WTC11 (cell line): ENCODE measurements at regions not wholly inside any gene's neighbourhood (a gene's known extent, or its start where the extent isn't known, plus 50 kb on each side); places are given as distances from the start of the nearest gene placed in this dataset.

Experiments used
- ATAC-seq: fragments of 200-7000 bp; cut with Tn5 transposase; 2 replicates; pipeline ENCODE4 v1.10.0; 2021; ENCODE audit warnings: mild to moderate bottlenecking, moderate library complexity
- CTCF ChIA-PET: fragments of 300-600 bp; sonication (Branson Sonifier 250); formaldehyde crosslinking; loops from one replicate; lab custom pipeline; 2021; ENCODE audit warnings: antibody characterized with exemption; lab: Charles Lee
- POLR2A ChIA-PET: fragments of 350-600 bp; sonication (Branson Sonifier 250); formaldehyde crosslinking; loops from one replicate; lab custom pipeline; 2021; ENCODE audit warnings: antibody characterized with exemption; lab: Charles Lee
- DNase-seq: peaks from one replicate; pipeline ENCODE4 v3.0.0; 2021; ENCODE audit warnings: low spot score
- H3K27ac Mint-ChIP-seq: 2 replicates; pipeline ENCODE4 v1.8.0; 2021; ENCODE audit warnings: mixed read lengths
- H3K27me3 Mint-ChIP-seq: 2 replicates; pipeline ENCODE4 v1.8.0; 2021; ENCODE audit warnings: low read depth, mild to moderate bottlenecking, moderate library complexity, mixed read lengths
- H3K36me3 Mint-ChIP-seq: 2 replicates; pipeline ENCODE4 v1.8.0; 2021; ENCODE audit warnings: mixed read lengths
- H3K4me1 Mint-ChIP-seq: 2 replicates; pipeline ENCODE4 v1.8.0; 2022; ENCODE audit warnings: mixed read lengths
- H3K4me3 Mint-ChIP-seq: 2 replicates; pipeline ENCODE4 v1.8.0; 2021; ENCODE audit warnings: mild to moderate bottlenecking, moderate library complexity, mixed read lengths
- H3K9me3 Mint-ChIP-seq: 2 replicates; pipeline ENCODE4 v1.8.0; 2021; ENCODE audit warnings: mixed read lengths
- CBFB ChIP-seq: sonication (generic); formaldehyde crosslinking; IDR thresholded peaks from 2 replicates; pipeline ENCODE4 v1.8.1; 2022; ENCODE audit warnings: mild to moderate bottlenecking, low read depth, missing genetic modification reagents
- ESRRA ChIP-seq: sonication (generic); formaldehyde crosslinking; IDR thresholded peaks from 2 replicates; pipeline ENCODE4 v1.8.1; 2022; ENCODE audit warnings: mild to moderate bottlenecking, missing genetic modification reagents, borderline replicate concordance
- ETV6 ChIP-seq: sonication (generic); formaldehyde crosslinking; IDR thresholded peaks from 2 replicates; pipeline ENCODE4 v1.8.1; 2022; ENCODE audit warnings: mild to moderate bottlenecking, missing genetic modification reagents
- FOXJ3 ChIP-seq: sonication (generic); formaldehyde crosslinking; IDR thresholded peaks from 2 replicates; pipeline ENCODE4 v1.9.0; 2021; ENCODE audit warnings: missing genetic modification reagents, mild to moderate bottlenecking, borderline replicate concordance
- FOXK1 ChIP-seq: sonication (generic); formaldehyde crosslinking; IDR thresholded peaks from 2 replicates; pipeline ENCODE4 v1.8.0; 2022; ENCODE audit warnings: mild to moderate bottlenecking, moderate library complexity, missing genetic modification reagents
- GRHL2 ChIP-seq: fragments of 250-450 bp; sonication (Bioruptor Pico); IDR thresholded peaks from 2 replicates; pipeline ENCODE4 v1.8.0; 2022; ENCODE audit warnings: mild to moderate bottlenecking, moderate library complexity; ENCODE audit not compliant: insufficient replicate concordance, severe bottlenecking
- HMGA2 ChIP-seq: fragments of 250-450 bp; sonication (Bioruptor Pico); IDR thresholded peaks from 2 replicates; pipeline ENCODE4 v1.4.0; 2021; ENCODE audit warnings: mild to moderate bottlenecking, moderate library complexity
- IRF2 ChIP-seq: sonication (generic); formaldehyde crosslinking; IDR thresholded peaks from 2 replicates; pipeline ENCODE4 v1.8.0; 2022; ENCODE audit warnings: low read depth, missing genetic modification reagents, borderline replicate concordance
- NR3C1 ChIP-seq: sonication (generic); formaldehyde crosslinking; conservative IDR thresholded peaks from 2 replicates; pipeline ENCODE4 v1.8.1; 2023; ENCODE audit warnings: low read depth, mild to moderate bottlenecking, missing genetic modification reagents
- RELA ChIP-seq: sonication (generic); formaldehyde crosslinking; IDR thresholded peaks from 2 replicates; pipeline ENCODE4 v1.8.1; 2022; ENCODE audit warnings: missing genetic modification reagents, mild to moderate bottlenecking, borderline replicate concordance
- SOX15 ChIP-seq: fragments of 250-450 bp; sonication (Bioruptor Pico); IDR thresholded peaks from 2 replicates; pipeline ENCODE4 v1.9.0; 2021; ENCODE audit warnings: mild to moderate bottlenecking
- TEAD1 ChIP-seq: sonication (generic); formaldehyde crosslinking; IDR thresholded peaks from 2 replicates; pipeline ENCODE4 v1.8.0; 2022; ENCODE audit warnings: mild to moderate bottlenecking, missing genetic modification reagents
- ZNF423 ChIP-seq: fragments of 250-450 bp; sonication (Bioruptor Pico); IDR thresholded peaks from 2 replicates; pipeline ENCODE4 v2.1.2; 2022; ENCODE audit warnings: mild to moderate bottlenecking, moderate library complexity
- TF ChIP-seq, protein P1 (sequence below): fragments of 250-450 bp; sonication (Bioruptor Pico); IDR thresholded peaks from 2 replicates; pipeline ENCODE4 v1.8.0; 2021; ENCODE audit warnings: mild to moderate bottlenecking
- TF ChIP-seq, protein P2 (sequence below): sonication (generic); formaldehyde crosslinking; IDR thresholded peaks from 2 replicates; pipeline ENCODE4 v1.8.1; 2022; ENCODE audit warnings: mild to moderate bottlenecking, missing genetic modification reagents, moderate library complexity, borderline replicate concordance
- TF ChIP-seq, protein P3 (sequence below): sonication (generic); formaldehyde crosslinking; IDR thresholded peaks from 2 replicates; pipeline ENCODE4 v1.8.1; 2023; ENCODE audit warnings: mild to moderate bottlenecking, missing genetic modification reagents
- TF ChIP-seq, protein P4 (sequence below): fragments of 250-450 bp; sonication (Bioruptor Pico); IDR thresholded peaks from 2 replicates; pipeline ENCODE4 v1.9.0; 2021; ENCODE audit warnings: mild to moderate bottlenecking, borderline replicate concordance

DNA sequence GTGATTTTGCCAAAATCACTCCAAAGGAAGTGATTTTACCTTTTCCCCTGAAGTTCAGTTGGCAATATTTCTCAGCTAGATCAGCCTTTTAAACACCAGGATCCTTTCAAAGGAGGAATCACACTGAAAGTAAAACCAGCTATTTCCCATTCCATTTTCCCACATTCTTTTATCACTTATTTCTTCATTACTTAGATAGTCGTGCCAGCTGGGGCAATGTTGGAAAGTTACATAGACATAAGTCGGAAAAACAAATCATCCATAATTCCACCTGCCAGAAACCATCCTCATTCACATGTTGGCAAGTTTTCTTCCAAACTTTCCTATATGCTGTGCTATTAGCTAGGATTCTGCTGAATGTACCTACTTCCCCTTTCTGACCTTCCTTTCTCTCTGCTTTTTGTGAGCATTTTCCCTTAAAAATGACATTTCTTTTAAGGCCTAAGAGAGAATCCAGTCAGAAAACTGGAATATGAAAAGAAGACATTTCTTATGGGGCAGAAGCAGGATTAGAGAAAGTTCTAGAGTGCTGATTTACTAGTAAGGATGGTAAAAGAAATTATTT lies 170.0 kb upstream of the STK17B start:
- ChIA-PET POLR2A (no interaction called here), CTCF (interaction anchor here (1.1 kb wide), 1 partner anchor 264 kb away, joined by 4 read pairs; no protein-coding TSS in a partner anchor)
- ATAC-seq (no peak), DNase-seq (no peak)
- Mint-ChIP-seq H3K36me3 (no peaks in the 10 kb centered on the region), H3K27me3 (no peaks in the 10 kb centered on the region; the same call in 1 of the 2 replicates), H3K9me3 (no peaks in the 10 kb centered on the region), H3K27ac (no peak overlapping the region), H3K4me1 (no peaks in the 10 kb centered on the region), H3K4me3 (no peak overlapping the region)
- TF ChIP-seq RELA (CRISPR knock-in tag) (no peak), NR3C1 (CRISPR knock-in tag) (no peak), ETV6 (CRISPR knock-in tag) (no peak)
- TF ChIP-seq, protein P1, sequence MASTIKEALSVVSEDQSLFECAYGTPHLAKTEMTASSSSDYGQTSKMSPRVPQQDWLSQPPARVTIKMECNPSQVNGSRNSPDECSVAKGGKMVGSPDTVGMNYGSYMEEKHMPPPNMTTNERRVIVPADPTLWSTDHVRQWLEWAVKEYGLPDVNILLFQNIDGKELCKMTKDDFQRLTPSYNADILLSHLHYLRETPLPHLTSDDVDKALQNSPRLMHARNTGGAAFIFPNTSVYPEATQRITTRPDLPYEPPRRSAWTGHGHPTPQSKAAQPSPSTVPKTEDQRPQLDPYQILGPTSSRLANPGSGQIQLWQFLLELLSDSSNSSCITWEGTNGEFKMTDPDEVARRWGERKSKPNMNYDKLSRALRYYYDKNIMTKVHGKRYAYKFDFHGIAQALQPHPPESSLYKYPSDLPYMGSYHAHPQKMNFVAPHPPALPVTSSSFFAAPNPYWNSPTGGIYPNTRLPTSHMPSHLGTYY (CRISPR knock-in tag), result no peak

DNA sequence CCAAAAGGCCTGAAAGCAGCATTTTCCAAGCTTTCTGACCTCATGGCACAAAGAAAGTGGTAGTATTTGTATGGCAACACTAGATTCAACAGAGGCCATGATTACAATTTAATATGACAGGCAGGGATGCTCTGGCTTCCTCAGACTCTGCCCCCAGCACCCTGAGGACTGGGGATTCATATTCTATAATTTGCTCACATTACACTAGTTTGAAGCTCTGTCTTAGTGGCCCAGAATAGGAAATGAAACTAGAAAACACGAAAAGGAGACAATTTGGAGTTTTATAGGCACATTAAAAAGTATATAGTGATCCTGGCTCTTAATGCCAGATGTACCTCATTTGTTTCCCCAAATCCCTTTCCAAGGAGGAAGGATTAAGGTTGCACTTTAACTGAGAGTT lies 173.0 kb upstream of the STK17B start:
- Mint-ChIP-seq H3K36me3 (no peaks in the 10 kb centered on the region), H3K27me3 (no peaks in the 10 kb centered on the region; the same call in 1 of the 2 replicates), H3K4me1 (no peaks in the 10 kb centered on the region), H3K4me3 (no peak overlapping the region), H3K9me3 (no peaks in the 10 kb centered on the region)
- CTCF ChIA-PET, result no interaction called here
- ATAC-seq, result no peak
- no peak for DNase-seq
- POLR2A ChIA-PET, result interaction anchor here (0.6 kb wide), 1 partner anchor 133 kb away, joined by 12 read pairs; no protein-coding TSS in a partner anchor
- TF ChIP-seq IRF2 (CRISPR knock-in tag) (no peak), ZNF423 (CRISPR knock-in tag) (no peak), SOX15 (CRISPR knock-in tag) (no peak), RELA (CRISPR knock-in tag) (no peak), HMGA2 (CRISPR knock-in tag) (no peak), TEAD1 (no peak), ESRRA (CRISPR knock-in tag) (no peak), FOXJ3 (CRISPR knock-in tag) (no peak), FOXK1 (CRISPR knock-in tag) (no peak), CBFB (CRISPR knock-in tag) (no peak), GRHL2 (CRISPR knock-in tag) (no peak)
- TF ChIP-seq, protein P2, sequence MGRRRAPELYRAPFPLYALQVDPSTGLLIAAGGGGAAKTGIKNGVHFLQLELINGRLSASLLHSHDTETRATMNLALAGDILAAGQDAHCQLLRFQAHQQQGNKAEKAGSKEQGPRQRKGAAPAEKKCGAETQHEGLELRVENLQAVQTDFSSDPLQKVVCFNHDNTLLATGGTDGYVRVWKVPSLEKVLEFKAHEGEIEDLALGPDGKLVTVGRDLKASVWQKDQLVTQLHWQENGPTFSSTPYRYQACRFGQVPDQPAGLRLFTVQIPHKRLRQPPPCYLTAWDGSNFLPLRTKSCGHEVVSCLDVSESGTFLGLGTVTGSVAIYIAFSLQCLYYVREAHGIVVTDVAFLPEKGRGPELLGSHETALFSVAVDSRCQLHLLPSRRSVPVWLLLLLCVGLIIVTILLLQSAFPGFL (CRISPR knock-in tag), result no peak
- TF ChIP-seq, protein P3, sequence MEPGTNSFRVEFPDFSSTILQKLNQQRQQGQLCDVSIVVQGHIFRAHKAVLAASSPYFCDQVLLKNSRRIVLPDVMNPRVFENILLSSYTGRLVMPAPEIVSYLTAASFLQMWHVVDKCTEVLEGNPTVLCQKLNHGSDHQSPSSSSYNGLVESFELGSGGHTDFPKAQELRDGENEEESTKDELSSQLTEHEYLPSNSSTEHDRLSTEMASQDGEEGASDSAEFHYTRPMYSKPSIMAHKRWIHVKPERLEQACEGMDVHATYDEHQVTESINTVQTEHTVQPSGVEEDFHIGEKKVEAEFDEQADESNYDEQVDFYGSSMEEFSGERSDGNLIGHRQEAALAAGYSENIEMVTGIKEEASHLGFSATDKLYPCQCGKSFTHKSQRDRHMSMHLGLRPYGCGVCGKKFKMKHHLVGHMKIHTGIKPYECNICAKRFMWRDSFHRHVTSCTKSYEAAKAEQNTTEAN, result no peak
- TF ChIP-seq, protein P4, sequence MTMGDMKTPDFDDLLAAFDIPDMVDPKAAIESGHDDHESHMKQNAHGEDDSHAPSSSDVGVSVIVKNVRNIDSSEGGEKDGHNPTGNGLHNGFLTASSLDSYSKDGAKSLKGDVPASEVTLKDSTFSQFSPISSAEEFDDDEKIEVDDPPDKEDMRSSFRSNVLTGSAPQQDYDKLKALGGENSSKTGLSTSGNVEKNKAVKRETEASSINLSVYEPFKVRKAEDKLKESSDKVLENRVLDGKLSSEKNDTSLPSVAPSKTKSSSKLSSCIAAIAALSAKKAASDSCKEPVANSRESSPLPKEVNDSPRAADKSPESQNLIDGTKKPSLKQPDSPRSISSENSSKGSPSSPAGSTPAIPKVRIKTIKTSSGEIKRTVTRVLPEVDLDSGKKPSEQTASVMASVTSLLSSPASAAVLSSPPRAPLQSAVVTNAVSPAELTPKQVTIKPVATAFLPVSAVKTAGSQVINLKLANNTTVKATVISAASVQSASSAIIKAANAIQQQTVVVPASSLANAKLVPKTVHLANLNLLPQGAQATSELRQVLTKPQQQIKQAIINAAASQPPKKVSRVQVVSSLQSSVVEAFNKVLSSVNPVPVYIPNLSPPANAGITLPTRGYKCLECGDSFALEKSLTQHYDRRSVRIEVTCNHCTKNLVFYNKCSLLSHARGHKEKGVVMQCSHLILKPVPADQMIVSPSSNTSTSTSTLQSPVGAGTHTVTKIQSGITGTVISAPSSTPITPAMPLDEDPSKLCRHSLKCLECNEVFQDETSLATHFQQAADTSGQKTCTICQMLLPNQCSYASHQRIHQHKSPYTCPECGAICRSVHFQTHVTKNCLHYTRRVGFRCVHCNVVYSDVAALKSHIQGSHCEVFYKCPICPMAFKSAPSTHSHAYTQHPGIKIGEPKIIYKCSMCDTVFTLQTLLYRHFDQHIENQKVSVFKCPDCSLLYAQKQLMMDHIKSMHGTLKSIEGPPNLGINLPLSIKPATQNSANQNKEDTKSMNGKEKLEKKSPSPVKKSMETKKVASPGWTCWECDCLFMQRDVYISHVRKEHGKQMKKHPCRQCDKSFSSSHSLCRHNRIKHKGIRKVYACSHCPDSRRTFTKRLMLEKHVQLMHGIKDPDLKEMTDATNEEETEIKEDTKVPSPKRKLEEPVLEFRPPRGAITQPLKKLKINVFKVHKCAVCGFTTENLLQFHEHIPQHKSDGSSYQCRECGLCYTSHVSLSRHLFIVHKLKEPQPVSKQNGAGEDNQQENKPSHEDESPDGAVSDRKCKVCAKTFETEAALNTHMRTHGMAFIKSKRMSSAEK (CRISPR knock-in tag), result no peak
- TF ChIP-seq, all 79 proteins: peak for 0
- no peak overlapping the region for H3K27ac Mint-ChIP-seq
